SU-DHL-6 (cell line): ENCODE measurements at regions not wholly inside any gene's neighbourhood (a gene's known extent, or its start where the extent isn't known, plus 50 kb on each side); places are given as distances from the start of the nearest gene placed in this dataset.

Source experiments
- EZH2phosphoT487 ChIP-seq: fragments of 200-600 bp; sonication (generic), shearing (Covaris generic); conservative IDR thresholded peaks from 2 replicates; pipeline ENCODE4 v1.6.1; 2018; ENCODE audit warnings: mild to moderate bottlenecking, antibody characterized with exemption, low read length, moderate library complexity, mixed read lengths
- TF ChIP-seq, protein P1 (sequence below): fragments of 200-600 bp; sonication (generic); IDR thresholded peaks from one replicate; pipeline ENCODE4 v1.5.1; 2017; ENCODE audit warnings: antibody characterized with exemption, mild to moderate bottlenecking, low read length, moderate library complexity; ENCODE audit not compliant: insufficient read depth, poor library complexity, severe bottlenecking

DNA sequence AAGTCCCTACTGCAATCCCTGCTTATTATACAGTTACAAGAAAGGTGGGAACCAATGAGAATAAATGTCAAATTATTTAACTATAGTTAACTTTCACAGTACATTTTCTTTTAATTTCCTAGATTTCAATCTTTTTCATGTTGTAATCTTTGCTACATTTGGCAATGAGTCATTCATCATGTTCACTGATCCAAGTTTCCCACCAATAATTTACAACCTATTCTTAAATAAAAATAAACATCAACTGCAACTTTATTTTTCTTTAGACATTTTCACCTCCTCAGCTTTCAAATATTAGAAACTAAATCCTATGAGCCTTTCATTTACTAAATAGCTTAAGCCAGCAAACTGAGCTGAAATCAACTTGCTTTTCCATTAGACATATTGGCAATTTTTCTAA, 541.3 kb upstream of the BTBD3 start:
- TF ChIP-seq, protein P1, sequence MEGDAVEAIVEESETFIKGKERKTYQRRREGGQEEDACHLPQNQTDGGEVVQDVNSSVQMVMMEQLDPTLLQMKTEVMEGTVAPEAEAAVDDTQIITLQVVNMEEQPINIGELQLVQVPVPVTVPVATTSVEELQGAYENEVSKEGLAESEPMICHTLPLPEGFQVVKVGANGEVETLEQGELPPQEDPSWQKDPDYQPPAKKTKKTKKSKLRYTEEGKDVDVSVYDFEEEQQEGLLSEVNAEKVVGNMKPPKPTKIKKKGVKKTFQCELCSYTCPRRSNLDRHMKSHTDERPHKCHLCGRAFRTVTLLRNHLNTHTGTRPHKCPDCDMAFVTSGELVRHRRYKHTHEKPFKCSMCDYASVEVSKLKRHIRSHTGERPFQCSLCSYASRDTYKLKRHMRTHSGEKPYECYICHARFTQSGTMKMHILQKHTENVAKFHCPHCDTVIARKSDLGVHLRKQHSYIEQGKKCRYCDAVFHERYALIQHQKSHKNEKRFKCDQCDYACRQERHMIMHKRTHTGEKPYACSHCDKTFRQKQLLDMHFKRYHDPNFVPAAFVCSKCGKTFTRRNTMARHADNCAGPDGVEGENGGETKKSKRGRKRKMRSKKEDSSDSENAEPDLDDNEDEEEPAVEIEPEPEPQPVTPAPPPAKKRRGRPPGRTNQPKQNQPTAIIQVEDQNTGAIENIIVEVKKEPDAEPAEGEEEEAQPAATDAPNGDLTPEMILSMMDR: no peak
- no peak for TF ChIP-seq EZH2phosphoT487
